ENCODE measurements at regions not wholly inside any gene's neighbourhood (a gene's known extent, or its start where the extent isn't known, plus 50 kb on each side); places are given as distances from the start of the nearest gene placed in this dataset.

- TF ChIP-seq ETV6 (conservative IDR thresholded peaks at IDR 0.05 in 1 of 2, IDR thresholded peaks at IDR 0.05 in 1 of 2; ENCODE audit: borderline replicate concordance in 1 of 2, low read depth in 1 of 2) (peak in 1 of 2 experiments; percentile 88; a peak in 2 of 4 replicates), SKIL (IDR thresholded peaks at IDR 0.05; ENCODE audit: low read depth, poor library complexity, severe bottlenecking) (peak; percentile 30), BCL11A (IDR thresholded peaks at IDR 0.05; ENCODE audit: low read depth, low read length) (0 out of 2 replicates have a peak, but pooled peaks have one; percentile 28), TCF7 (IDR thresholded peaks at IDR 0.05; ENCODE audit: borderline replicate concordance) (0 out of 2 replicates have a peak, but pooled peaks have one; percentile 25)
Observed at GRCh38 chrX:115939070-115939469, 231.5 kb upstream of the AGTR2 start (continued).

DNA sequence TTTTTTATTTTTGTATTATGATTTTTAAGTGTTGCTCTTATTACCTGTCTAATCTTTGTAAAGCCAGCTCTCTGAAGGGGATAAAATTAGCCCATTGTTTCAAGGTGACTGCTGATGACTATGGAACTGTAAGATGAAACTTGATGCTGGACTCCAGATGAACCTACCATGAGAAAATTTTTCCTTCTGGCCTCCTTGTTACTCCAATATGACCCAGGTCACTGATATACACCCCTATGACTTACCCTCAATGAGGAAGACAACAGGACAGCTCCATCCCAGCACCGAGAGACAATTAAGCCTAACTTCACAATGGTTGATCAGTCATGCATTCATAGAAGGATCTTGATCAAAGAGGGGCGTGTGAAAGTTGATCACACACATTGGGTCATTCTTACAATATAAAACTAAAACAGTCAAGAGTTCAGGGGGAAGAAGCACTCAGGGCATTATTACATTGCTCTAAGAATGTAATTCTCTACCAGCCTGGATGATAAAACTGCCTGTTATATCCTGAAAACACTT, 230.8 kb upstream of the AGTR2 start:
- intact Hi-C loops (cut with micrococcal nuclease; ENCODE audit: unreplicated experiment) (loop anchor here (1.0 to 5.0 kb wide), 4 partner anchors 27 to 247 kb away; no protein-coding TSS in a partner anchor), in situ Hi-C loops (cut with MboI) (loop anchor here (10.0 kb wide), 1 partner anchor 285 kb away; no protein-coding TSS in a partner anchor)
- no peak overlapping the region for H3K4me3 ChIP-seq
- DNase-seq (ENCODE audit: low read depth, low spot score) (no peak), FAIRE-seq (no peak), ATAC-seq (peak; percentile 63)
- peak overlapping the region; percentile 53 for H3K4me2 ChIP-seq (ENCODE audit: control insufficient read depth, insufficient read depth)
- no peaks in the 10 kb centered on the region for H3K27me3 ChIP-seq (replicated peaks in 1 of 2; ENCODE audit: control insufficient read depth in 2 of 2, insufficient read depth in 2 of 2, low read length in 1 of 2)
- BruUV-seq (replicated peaks): no TSS peak
- H3K9ac ChIP-seq (ENCODE audit: control insufficient read depth, insufficient read depth, low read length): no peak overlapping the region
- no peak overlapping the region for H2AFZ ChIP-seq (ENCODE audit: control insufficient read depth, low read depth, low read length)
- no peaks in the 10 kb centered on the region for H3K36me3 ChIP-seq (ENCODE audit: control insufficient read depth in 2 of 2, insufficient read depth in 2 of 2, low read length in 1 of 2)
- no peaks in the 10 kb centered on the region; the same call in 2 of the 3 replicates for H3K9me3 ChIP-seq (replicated peaks; ENCODE audit: control insufficient read depth, insufficient read depth, low read length)
- 0 out of 2 replicates have a peak overlapping the region, but pooled peaks have one; percentile 28 for H3K27ac ChIP-seq (ENCODE audit: control insufficient read depth, insufficient read depth)
- RAD21 ChIA-PET (ENCODE audit: unreplicated experiment): interaction anchor here (0.7 to 3.5 kb wide), 7 partner anchors 8 to 297 kb away, joined by 3 to 21 read pairs (median 4); no protein-coding TSS in a partner anchor
- POLR2A ChIA-PET: interaction anchor here (1.5 kb wide), 1 partner anchor 28 kb away, joined by 3 read pairs; no protein-coding TSS in a partner anchor
- H3K4me1 ChIP-seq (ENCODE audit: control insufficient read depth, insufficient read depth, low read length): peaks cover 11% of the 10 kb centered on the region; the same call in 1 of the 2 replicates
- H3K79me2 ChIP-seq (ENCODE audit: control insufficient read depth, insufficient read depth, low read length): no peaks in the 10 kb centered on the region
- 0% methylated on average over 2 of the region's 2 CpGs for WGBS (ENCODE audit: insufficient coverage, insufficient replicate concordance, low lambda C conversion rate, missing lambda C conversion rate)
- no peaks in the 10 kb centered on the region for H4K20me1 ChIP-seq (ENCODE audit: control insufficient read depth, insufficient read depth)
- SMC1A ChIA-PET (ENCODE audit: uncharacterized antibody, unreplicated experiment): interaction anchor here (0.5 to 2.1 kb wide), 9 partner anchors 15 to 609 kb away, joined by 3 to 9 read pairs (median 4); no protein-coding TSS in a partner anchor
- CTCF ChIA-PET: interaction anchor here (0.6 to 2.3 kb wide), 6 partner anchors 9 to 372 kb away, joined by 3 to 9 read pairs (median 5); no protein-coding TSS in a partner anchor
- TF ChIP-seq, protein P1, sequence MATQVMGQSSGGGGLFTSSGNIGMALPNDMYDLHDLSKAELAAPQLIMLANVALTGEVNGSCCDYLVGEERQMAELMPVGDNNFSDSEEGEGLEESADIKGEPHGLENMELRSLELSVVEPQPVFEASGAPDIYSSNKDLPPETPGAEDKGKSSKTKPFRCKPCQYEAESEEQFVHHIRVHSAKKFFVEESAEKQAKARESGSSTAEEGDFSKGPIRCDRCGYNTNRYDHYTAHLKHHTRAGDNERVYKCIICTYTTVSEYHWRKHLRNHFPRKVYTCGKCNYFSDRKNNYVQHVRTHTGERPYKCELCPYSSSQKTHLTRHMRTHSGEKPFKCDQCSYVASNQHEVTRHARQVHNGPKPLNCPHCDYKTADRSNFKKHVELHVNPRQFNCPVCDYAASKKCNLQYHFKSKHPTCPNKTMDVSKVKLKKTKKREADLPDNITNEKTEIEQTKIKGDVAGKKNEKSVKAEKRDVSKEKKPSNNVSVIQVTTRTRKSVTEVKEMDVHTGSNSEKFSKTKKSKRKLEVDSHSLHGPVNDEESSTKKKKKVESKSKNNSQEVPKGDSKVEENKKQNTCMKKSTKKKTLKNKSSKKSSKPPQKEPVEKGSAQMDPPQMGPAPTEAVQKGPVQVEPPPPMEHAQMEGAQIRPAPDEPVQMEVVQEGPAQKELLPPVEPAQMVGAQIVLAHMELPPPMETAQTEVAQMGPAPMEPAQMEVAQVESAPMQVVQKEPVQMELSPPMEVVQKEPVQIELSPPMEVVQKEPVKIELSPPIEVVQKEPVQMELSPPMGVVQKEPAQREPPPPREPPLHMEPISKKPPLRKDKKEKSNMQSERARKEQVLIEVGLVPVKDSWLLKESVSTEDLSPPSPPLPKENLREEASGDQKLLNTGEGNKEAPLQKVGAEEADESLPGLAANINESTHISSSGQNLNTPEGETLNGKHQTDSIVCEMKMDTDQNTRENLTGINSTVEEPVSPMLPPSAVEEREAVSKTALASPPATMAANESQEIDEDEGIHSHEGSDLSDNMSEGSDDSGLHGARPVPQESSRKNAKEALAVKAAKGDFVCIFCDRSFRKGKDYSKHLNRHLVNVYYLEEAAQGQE (IDR thresholded peaks at IDR 0.05; ENCODE audit: low read depth, low read length): no peak
- TF ChIP-seq NFYB (IDR thresholded peaks at IDR 0.05; ENCODE audit: insufficient read depth, low read depth, low read length) (no peak), YBX1 (IDR thresholded peaks at IDR 0.05) (no peak), ZNF24 (IDR thresholded peaks at IDR 0.05) (no peak)
- TF ChIP-seq, protein P2, sequence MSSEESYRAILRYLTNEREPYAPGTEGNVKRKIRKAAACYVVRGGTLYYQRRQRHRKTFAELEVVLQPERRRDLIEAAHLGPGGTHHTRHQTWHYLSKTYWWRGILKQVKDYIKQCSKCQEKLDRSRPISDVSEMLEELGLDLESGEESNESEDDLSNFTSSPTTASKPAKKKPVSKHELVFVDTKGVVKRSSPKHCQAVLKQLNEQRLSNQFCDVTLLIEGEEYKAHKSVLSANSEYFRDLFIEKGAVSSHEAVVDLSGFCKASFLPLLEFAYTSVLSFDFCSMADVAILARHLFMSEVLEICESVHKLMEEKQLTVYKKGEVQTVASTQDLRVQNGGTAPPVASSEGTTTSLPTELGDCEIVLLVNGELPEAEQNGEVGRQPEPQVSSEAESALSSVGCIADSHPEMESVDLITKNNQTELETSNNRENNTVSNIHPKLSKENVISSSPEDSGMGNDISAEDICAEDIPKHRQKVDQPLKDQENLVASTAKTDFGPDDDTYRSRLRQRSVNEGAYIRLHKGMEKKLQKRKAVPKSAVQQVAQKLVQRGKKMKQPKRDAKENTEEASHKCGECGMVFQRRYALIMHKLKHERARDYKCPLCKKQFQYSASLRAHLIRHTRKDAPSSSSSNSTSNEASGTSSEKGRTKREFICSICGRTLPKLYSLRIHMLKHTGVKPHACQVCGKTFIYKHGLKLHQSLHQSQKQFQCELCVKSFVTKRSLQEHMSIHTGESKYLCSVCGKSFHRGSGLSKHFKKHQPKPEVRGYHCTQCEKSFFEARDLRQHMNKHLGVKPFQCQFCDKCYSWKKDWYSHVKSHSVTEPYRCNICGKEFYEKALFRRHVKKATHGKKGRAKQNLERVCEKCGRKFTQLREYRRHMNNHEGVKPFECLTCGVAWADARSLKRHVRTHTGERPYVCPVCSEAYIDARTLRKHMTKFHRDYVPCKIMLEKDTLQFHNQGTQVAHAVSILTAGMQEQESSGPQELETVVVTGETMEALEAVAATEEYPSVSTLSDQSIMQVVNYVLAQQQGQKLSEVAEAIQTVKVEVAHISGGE (CRISPR knock-in tag; IDR thresholded peaks at IDR 0.05): no peak

Measured in GM12878 (cell line).